ENCODE measurements at regions not wholly inside any gene's neighbourhood (a gene's known extent, or its start where the extent isn't known, plus 50 kb on each side); places are given as distances from the start of the nearest gene placed in this dataset.

GRCh38 chr4:166415749-166416148 is 542.7 kb downstream of the TLL1 start:
- ATAC-seq (no peak), DNase-seq (ENCODE audit: low read depth, low spot score) (no peak)
- Histone ChIP-seq H3K79me2 (ENCODE audit: insufficient read depth, low read length) (no peaks in the 10 kb centered on the region), H3K9me2 (ENCODE audit: insufficient read depth) (no peaks in the 10 kb centered on the region), H3K9ac (ENCODE audit: low read length) (no peak overlapping the region), H3K9me3 (ENCODE audit: control insufficient read depth in 1 of 2, insufficient read depth in 1 of 2, low read depth in 1 of 2, low read length in 2 of 2) (no peaks in the 10 kb centered on the region), H4K20me1 (ENCODE audit: insufficient read depth) (no peaks in the 10 kb centered on the region), H3K27ac (ENCODE audit: low read depth, low read length) (no peak overlapping the region), H3K4me3 (replicated peaks in 1 of 2; ENCODE audit: low read depth in 1 of 2, low read length in 2 of 2) (no peak overlapping the region), H3K4me1 (ENCODE audit: control insufficient read depth in 1 of 2, insufficient read depth in 2 of 2, low read length in 2 of 2) (no peaks in the 10 kb centered on the region), H3K36me3 (ENCODE audit: control insufficient read depth in 1 of 2, insufficient read depth in 2 of 2, low read length in 2 of 2) (no peaks in the 10 kb centered on the region), H2AFZ (ENCODE audit: low read depth, low read length, poor library complexity, severe bottlenecking) (no peak overlapping the region), H3K27me3 (ENCODE audit: insufficient read depth, low read length) (no peaks in the 10 kb centered on the region), H3K4me2 (ENCODE audit: low read length) (no peak overlapping the region)
- BruUV-seq (replicated peaks) = no TSS peak
- ChIA-PET POLR2A (no interaction called here), CTCF (no interaction called here), RAD21 (ENCODE audit: low non-redundant PET in 1 of 2, low total read pairs in 2 of 2, uncharacterized antibody in 2 of 2, unreplicated experiment in 2 of 2) (no interaction called here)
- TF ChIP-seq, protein P1, sequence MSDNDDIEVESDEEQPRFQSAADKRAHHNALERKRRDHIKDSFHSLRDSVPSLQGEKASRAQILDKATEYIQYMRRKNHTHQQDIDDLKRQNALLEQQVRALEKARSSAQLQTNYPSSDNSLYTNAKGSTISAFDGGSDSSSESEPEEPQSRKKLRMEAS (IDR thresholded peaks at IDR 0.05) = no peak
- TF ChIP-seq EZH2phosphoT487 (IDR thresholded peaks at IDR 0.05; ENCODE audit: borderline replicate concordance) = no peak
- TF ChIP-seq SRF (IDR thresholded peaks at IDR 0.05; ENCODE audit: low read depth) = no peak
- intact Hi-C loops (cut with micrococcal nuclease) = no loop called here

DNA sequence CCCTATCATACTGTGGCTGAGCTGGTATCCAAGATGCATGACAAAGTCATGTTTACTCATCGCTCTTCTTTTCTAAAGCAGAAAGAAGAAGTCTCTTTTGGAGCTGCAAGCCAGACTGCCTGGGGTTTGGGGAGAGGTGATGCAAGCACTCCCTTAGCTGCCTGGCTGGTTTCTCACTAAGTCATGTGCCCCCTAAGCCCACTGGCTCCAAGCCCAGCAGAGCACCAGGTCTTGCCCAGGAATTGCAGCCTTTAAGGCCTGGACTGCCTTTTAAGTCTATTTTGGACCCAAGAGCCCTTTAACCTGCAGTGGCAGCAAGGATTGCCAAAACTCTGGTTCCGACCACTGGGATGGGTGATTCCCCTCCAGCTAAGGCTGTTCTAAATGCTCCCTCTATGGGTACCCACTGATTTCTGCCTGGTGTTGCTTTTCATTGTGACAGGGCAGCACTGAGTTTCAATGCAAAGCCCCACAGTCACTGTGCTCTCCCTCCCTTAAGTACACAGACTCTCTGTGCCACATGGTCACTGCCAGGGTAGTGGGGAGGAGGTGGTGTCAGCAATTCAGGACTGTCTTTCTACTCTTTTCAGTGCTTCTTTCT is 548.6 kb downstream of the TLL1 start:
- Histone ChIP-seq H3K4me2 (ENCODE audit: low read length) (no peak overlapping the region), H3K9me2 (ENCODE audit: insufficient read depth) (no peaks in the 10 kb centered on the region; the same call in 1 of the 2 replicates), H3K27me3 (ENCODE audit: insufficient read depth, low read length) (no peaks in the 10 kb centered on the region), H4K20me1 (ENCODE audit: insufficient read depth) (no peaks in the 10 kb centered on the region), H2AFZ (ENCODE audit: low read depth, low read length, poor library complexity, severe bottlenecking) (no peak overlapping the region), H3K36me3 (ENCODE audit: control insufficient read depth in 1 of 2, insufficient read depth in 2 of 2, low read length in 2 of 2) (no peaks in the 10 kb centered on the region), H3K79me2 (ENCODE audit: insufficient read depth, low read length) (no peaks in the 10 kb centered on the region), H3K27ac (ENCODE audit: low read depth, low read length) (no peak overlapping the region), H3K4me1 (ENCODE audit: control insufficient read depth in 1 of 2, insufficient read depth in 2 of 2, low read length in 2 of 2) (no peaks in the 10 kb centered on the region), H3K9ac (ENCODE audit: low read length) (no peak overlapping the region), H3K4me3 (replicated peaks in 1 of 2; ENCODE audit: low read depth in 1 of 2, low read length in 2 of 2) (no peak overlapping the region), H3K9me3 (ENCODE audit: control insufficient read depth in 1 of 2, insufficient read depth in 1 of 2, low read depth in 1 of 2, low read length in 2 of 2) (no peaks in the 10 kb centered on the region)
- ATAC-seq = no peak
- no TSS peak for BruUV-seq (replicated peaks)
- ChIA-PET POLR2A (no interaction called here), RAD21 (ENCODE audit: low non-redundant PET in 1 of 2, low total read pairs in 2 of 2, uncharacterized antibody in 2 of 2, unreplicated experiment in 2 of 2) (no interaction called here), CTCF (no interaction called here)
- intact Hi-C loops (cut with micrococcal nuclease) = no loop called here
- no peak for DNase-seq (ENCODE audit: low read depth, low spot score)
- no peak for TF ChIP-seq CBX3 (IDR thresholded peaks at IDR 0.05; ENCODE audit: low read depth)
- no peak for TF ChIP-seq SRF (IDR thresholded peaks at IDR 0.05; ENCODE audit: low read depth)
- TF ChIP-seq ELF1 (IDR thresholded peaks at IDR 0.05; ENCODE audit: borderline replicate concordance, low read depth) = no peak
- TF ChIP-seq ZNF274 (IDR thresholded peaks at IDR 0.05; ENCODE audit: low read depth, low read length) = no peak
- TF ChIP-seq RAD21 (IDR thresholded peaks at IDR 0.05; ENCODE audit: low read depth) = no peak
- TF ChIP-seq, protein P1 (IDR thresholded peaks at IDR 0.05) = no peak
- TF ChIP-seq, protein P2, sequence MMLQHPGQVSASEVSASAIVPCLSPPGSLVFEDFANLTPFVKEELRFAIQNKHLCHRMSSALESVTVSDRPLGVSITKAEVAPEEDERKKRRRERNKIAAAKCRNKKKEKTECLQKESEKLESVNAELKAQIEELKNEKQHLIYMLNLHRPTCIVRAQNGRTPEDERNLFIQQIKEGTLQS (IDR thresholded peaks at IDR 0.05) = no peak
- TF ChIP-seq, protein P3, sequence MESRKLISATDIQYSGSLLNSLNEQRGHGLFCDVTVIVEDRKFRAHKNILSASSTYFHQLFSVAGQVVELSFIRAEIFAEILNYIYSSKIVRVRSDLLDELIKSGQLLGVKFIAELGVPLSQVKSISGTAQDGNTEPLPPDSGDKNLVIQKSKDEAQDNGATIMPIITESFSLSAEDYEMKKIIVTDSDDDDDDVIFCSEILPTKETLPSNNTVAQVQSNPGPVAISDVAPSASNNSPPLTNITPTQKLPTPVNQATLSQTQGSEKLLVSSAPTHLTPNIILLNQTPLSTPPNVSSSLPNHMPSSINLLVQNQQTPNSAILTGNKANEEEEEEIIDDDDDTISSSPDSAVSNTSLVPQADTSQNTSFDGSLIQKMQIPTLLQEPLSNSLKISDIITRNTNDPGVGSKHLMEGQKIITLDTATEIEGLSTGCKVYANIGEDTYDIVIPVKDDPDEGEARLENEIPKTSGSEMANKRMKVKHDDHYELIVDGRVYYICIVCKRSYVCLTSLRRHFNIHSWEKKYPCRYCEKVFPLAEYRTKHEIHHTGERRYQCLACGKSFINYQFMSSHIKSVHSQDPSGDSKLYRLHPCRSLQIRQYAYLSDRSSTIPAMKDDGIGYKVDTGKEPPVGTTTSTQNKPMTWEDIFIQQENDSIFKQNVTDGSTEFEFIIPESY (IDR thresholded peaks at IDR 0.05; ENCODE audit: extremely low read depth, insufficient replicate concordance, low read length) = no peak
- TF ChIP-seq SIN3A (IDR thresholded peaks at IDR 0.05; ENCODE audit: low read depth) = no peak
- no peak for TF ChIP-seq POLR2AphosphoS5 (IDR thresholded peaks at IDR 0.05; ENCODE audit: low read depth, low read length)
- TF ChIP-seq EZH2 (IDR thresholded peaks at IDR 0.05) = no peak
- TF ChIP-seq TCF7L2 (IDR thresholded peaks at IDR 0.05; ENCODE audit: borderline replicate concordance, extremely low read depth, insufficient read depth, insufficient read length) = no peak
- no peak for TF ChIP-seq EZH2phosphoT487 (IDR thresholded peaks at IDR 0.05; ENCODE audit: borderline replicate concordance)
- no peak for TF ChIP-seq EGR1 (IDR thresholded peaks at IDR 0.05; ENCODE audit: low read depth)
- no peak for TF ChIP-seq SP1 (IDR thresholded peaks at IDR 0.05; ENCODE audit: low read depth)
- no peak for TF ChIP-seq YY1 (IDR thresholded peaks at IDR 0.05; ENCODE audit: extremely low read depth, insufficient replicate concordance, low read depth, low read length)
- no peak for TF ChIP-seq CEBPB (IDR thresholded peaks at IDR 0.05; ENCODE audit: low read depth)
- no peak for TF ChIP-seq ZFX (IDR thresholded peaks at IDR 0.05)
- no peak for TF ChIP-seq POLR2A (IDR thresholded peaks at IDR 0.05; ENCODE audit: borderline replicate concordance, extremely low read depth, insufficient read depth, insufficient read length)

All from HCT116 (cell line).